Fibroblast of mammary gland (primary cell): ENCODE measurements at regions not wholly inside any gene's neighbourhood (a gene's known extent, or its start where the extent isn't known, plus 50 kb on each side); places are given as distances from the start of the nearest gene placed in this dataset.
A peak's percentile ranks its signal among the peaks of the same experiment; 100 is the strongest.
"Not testable (repeated sequence)": the region's sequence is repeated elsewhere in the genome, so short reads cannot be mapped to it uniquely, and the experiment has no call there.

ENCODE experiments used
- DNase-seq: peaks from one replicate; pipeline ENCODE4 v3.0.0-alpha.2; 2010; ENCODE audit warnings: low read depth
- H3K4me3 ChIP-seq: 2 replicates; pipeline ENCODE4 v1.5.1; 2011; ENCODE audit warnings: low read depth, mild to moderate bottlenecking, low read length, moderate library complexity; ENCODE audit not compliant: control insufficient read depth
- TF ChIP-seq, protein P1 (sequence below): conservative IDR thresholded peaks from 2 replicates; pipeline ENCODE4 v1.5.1; 2011; ENCODE audit warnings: low read depth, low read length, inconsistent platforms; ENCODE audit not compliant: control insufficient read depth, insufficient read depth

DNA sequence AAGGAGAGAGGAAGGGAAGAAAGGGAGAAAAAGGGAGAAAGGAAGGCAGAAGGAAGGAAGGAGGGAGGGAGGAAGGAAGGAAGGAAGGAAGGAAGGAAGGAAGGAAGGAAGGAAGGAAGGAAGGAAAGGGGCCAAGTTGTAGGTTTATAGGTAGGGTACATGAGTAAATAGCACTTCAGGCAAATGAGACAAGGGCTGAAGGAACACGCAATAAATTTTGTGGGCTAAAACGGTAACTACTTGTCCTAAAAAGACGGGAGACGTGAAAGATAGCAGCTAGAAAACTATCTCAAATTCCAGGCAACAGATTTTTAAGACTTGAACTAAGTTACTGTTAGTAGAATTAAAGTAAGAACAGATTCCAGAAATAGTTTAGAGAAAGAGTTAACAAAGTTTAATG is 129.3 kb upstream of the XIRP2 start:
- DNase-seq, result no peak
- TF ChIP-seq, protein P1, sequence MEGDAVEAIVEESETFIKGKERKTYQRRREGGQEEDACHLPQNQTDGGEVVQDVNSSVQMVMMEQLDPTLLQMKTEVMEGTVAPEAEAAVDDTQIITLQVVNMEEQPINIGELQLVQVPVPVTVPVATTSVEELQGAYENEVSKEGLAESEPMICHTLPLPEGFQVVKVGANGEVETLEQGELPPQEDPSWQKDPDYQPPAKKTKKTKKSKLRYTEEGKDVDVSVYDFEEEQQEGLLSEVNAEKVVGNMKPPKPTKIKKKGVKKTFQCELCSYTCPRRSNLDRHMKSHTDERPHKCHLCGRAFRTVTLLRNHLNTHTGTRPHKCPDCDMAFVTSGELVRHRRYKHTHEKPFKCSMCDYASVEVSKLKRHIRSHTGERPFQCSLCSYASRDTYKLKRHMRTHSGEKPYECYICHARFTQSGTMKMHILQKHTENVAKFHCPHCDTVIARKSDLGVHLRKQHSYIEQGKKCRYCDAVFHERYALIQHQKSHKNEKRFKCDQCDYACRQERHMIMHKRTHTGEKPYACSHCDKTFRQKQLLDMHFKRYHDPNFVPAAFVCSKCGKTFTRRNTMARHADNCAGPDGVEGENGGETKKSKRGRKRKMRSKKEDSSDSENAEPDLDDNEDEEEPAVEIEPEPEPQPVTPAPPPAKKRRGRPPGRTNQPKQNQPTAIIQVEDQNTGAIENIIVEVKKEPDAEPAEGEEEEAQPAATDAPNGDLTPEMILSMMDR, result no peak
- H3K4me3 ChIP-seq, result no peak overlapping the region

DNA sequence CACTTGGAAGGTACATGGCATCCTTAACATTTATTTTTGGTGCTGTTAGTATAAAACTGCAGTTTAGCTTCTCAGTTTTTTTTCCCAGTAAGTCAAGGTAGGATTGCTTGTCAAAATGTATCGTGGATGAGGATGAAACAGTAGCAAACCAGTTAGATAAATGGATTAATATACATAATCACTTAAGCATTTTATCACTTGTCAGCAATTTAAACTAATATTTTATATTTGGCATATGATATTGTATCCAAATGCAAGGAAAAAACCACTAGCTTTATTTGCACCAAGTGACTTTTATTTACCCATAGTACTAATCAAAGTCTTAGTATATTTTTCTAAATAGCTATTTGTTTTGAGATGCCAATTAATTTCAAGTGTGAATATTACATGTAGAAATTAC is 137.7 kb upstream of the XIRP2 start:
- DNase-seq, result no peak
- H3K4me3 ChIP-seq, result no peak overlapping the region
- TF ChIP-seq, protein P1, result no peak

DNA sequence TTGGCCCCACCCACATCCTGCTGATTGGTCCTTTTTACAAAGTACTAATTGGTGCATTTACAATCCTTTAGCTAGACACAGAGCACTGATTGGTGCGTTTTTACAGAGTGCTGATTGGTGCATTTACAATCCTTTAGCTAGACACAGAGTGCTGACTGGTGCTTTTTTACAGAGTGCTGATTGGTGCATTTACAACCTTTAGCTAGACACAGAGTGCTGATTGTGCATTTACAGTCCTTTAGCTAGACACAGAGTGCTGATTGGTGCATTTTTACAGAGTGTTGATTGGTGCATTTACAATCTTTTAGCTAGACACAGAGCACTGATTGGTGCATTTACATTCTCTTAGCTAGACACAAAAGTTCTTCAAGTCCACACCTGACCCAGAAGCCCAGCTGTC is 144.2 kb upstream of the XIRP2 start:
- H3K4me3 ChIP-seq, DNase-seq: not testable (repeated sequence)

DNA sequence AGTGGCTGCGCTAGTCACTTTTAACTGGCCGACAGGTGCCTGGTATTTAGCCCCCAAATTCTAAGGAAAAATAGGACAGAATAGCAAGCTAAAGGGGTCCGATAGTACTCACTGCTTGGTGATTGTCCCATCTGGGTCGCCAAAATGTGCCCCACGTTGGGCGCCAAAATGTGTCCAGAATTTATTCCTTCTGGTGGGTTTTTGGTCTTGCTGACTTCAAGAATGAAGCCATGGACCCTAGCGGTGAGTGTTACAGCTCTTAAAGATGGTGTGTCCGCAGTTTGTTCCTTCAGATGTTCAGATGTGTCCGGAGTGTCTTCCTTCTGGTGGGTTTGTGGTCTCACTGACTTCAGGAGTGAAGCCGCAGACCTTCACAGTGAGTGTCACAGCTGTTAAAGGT is 144.8 kb upstream of the XIRP2 start:
- not testable (repeated sequence) for H3K4me3 ChIP-seq
- peak; percentile 0 for DNase-seq

DNA sequence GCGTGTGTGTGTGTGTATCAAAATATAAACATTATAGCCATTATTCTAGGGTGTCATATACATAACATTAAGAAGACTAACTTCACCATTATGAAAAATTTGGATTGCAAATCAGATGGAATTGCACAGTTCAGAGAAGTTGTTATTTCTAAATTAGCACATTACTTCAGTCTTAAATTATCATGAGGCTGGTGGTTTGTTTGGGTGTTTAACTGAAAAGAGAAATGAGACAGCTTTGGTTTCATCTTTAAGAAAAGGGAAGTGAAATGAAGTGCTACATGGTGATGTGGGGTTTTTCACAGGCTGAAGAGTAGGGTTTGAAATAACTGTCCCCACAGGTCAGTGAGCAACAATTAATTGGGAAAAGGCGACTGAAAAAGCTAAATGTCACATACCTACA is 161.2 kb upstream of the XIRP2 start:
- H3K4me3 ChIP-seq, result no peak overlapping the region
- no peak for DNase-seq
- TF ChIP-seq, protein P1, result no peak

DNA sequence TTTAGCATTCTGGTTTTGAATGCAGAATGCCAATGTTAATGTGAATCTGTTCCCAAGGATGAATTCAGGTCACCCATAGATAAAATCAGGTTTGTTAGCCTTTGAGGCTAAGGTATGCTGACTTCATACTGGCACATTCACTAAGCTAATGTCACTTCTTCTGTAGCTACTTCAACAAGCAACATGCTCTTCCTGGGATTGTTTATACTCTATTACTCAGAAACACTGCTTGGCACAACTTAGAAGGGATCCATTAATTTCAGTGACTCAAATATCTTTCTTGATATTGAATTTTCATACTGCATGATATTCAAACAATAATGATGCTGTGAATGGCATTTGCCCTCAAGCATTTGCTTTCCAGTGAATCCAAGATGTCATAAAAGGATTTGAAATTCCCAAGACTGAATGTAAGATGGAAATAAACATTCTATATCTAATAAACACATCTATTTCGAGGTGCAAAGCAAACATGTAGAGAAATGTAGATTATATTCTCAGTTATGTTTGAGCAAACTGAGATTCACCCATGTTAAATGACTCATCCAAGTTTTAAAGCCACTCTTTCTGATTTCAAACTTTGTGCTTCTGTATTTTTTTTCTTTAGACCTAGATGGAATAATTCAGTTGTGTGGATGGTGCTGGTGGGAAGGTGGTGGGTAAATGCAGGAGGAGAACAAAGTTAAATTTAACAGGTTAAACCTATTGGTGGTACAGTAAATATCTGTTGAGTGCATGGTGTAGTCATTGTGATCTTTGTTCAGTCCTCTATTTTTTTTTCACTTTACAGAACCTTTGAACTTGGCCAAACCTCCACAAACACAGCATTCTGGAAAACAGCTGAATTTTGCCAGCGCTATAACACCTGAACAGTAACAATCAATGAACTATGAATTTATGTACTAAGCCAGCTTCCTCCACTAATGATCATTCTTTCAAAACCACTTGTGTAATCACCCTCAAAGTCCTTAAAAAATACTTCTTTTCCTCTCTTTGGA is 162.1 kb upstream of the XIRP2 start:
- no peak for DNase-seq
- H3K4me3 ChIP-seq, result no peak overlapping the region
- TF ChIP-seq, protein P1, result no peak

DNA sequence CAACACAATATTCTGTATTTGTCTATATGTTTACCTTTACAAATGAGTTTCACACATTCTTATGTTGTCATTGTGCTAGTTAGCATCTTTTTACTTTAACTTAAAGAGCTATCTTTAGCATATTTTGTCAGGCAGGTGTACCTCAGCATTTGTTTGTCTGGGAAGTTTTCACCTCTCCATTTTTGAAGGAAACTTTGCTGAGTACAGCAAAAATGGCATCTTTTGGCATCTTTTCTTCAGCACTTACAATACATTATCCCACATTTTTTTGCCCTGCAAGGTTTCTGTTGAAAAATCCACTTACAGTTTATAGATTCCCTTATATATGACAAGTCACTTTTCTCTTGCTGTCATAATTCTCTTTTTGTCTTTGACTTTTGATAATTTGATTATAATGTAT is 171.3 kb upstream of the XIRP2 start:
- no peak overlapping the region for H3K4me3 ChIP-seq
- TF ChIP-seq, protein P1, result no peak
- DNase-seq, result no peak

DNA sequence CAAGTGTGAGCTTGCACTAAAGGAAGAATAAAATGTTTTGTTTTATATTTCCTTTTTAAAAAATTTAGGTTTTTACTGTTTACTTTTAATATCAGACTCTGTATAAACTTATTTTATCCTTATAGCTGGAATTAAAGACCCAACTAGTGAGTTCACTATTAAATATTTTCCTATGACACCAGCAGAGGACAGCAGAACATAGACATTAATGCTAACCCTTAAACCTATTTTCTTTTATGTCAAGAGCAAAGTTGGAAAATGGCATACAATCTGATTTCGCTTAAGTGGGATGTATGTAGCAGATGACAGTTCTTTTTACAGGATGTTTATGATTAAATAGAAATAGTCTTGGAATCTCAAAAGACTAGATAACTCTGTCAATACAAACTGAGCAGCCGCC is 188.2 kb upstream of the XIRP2 start:
- no peak overlapping the region for H3K4me3 ChIP-seq
- TF ChIP-seq, protein P1, result peak; percentile 20
- peak; percentile 5 for DNase-seq
